OCI-LY7 (cell line): ENCODE measurements at regions not wholly inside any gene's neighbourhood (a gene's known extent, or its start where the extent isn't known, plus 50 kb on each side); places are given as distances from the start of the nearest gene placed in this dataset.

Source experiments
- BruUV-seq: library from RNA; stranded (reverse); fragments of 400-500 nt; replicated peaks from 2 replicates; lab custom pipeline; 2021; lab: Mats Ljungman, UMichigan
- CTCF ChIA-PET: fragments of 300-600 bp; sonication (Branson Sonifier 250); formaldehyde crosslinking; loops from one replicate; lab custom pipeline; 2022; ENCODE audit warnings: antibody characterized with exemption; ENCODE audit not compliant: unreplicated experiment; lab: Charles Lee
- POLR2A ChIA-PET: fragments of 300-600 bp; sonication (Branson Sonifier 250); formaldehyde crosslinking; loops from one replicate; lab custom pipeline; 2022; ENCODE audit warnings: antibody characterized with exemption; lab: Charles Lee
- DNase-seq: peaks from one replicate; pipeline ENCODE4 v3.0.0-alpha.2; 2015; ENCODE audit warnings: low spot score
- H2AFZ ChIP-seq: fragments of 200-600 bp; sonication (generic), shearing (Covaris generic); 2 replicates; pipeline ENCODE4 v1.6.1; 2014; ENCODE audit warnings: mild to moderate bottlenecking, antibody characterized with exemption, low read length, moderate library complexity
- H3K27ac ChIP-seq: fragments of 200-600 bp; sonication (generic); 2 replicates; pipeline ENCODE4 v1.5.1; 2014; ENCODE audit warnings: mixed run types, low read depth, mild to moderate bottlenecking, moderate library complexity, low read length, inconsistent platforms; ENCODE audit not compliant: poor library complexity, severe bottlenecking
- H3K36me3 ChIP-seq: fragments of 200-600 bp; sonication (generic); 2 replicates; pipeline ENCODE4 v1.6.1; 2014; ENCODE audit warnings: mild to moderate bottlenecking, antibody characterized with exemption, low read length, moderate library complexity, mixed read lengths; ENCODE audit not compliant: insufficient read depth
- H3K4me1 ChIP-seq: fragments of 200-600 bp; sonication (generic); 2 replicates; pipeline ENCODE4 v1.5.1; 2014; ENCODE audit warnings: mild to moderate bottlenecking, low read length; ENCODE audit not compliant: insufficient read depth, poor library complexity, severe bottlenecking
- H3K4me2 ChIP-seq: fragments of 200-600 bp; sonication (generic); 2 replicates; pipeline ENCODE4 v1.6.1; 2014; ENCODE audit warnings: mild to moderate bottlenecking, low read length
- H3K4me3 ChIP-seq: fragments of 200-600 bp; sonication (generic); 2 replicates; pipeline ENCODE4 v1.5.1; 2014; ENCODE audit warnings: mild to moderate bottlenecking, low read depth, low read length; ENCODE audit not compliant: poor library complexity, severe bottlenecking
- H3K79me2 ChIP-seq: fragments of 200-600 bp; sonication (generic); 2 replicates; pipeline ENCODE4 v1.6.1; 2016; ENCODE audit warnings: low read depth, mild to moderate bottlenecking, low read length, moderate library complexity, mixed read lengths; ENCODE audit not compliant: insufficient read depth
- H3K9me2 ChIP-seq: fragments of 200-600 bp; sonication (generic); 2 replicates; pipeline ENCODE4 v1.6.1; 2016; ENCODE audit warnings: mild to moderate bottlenecking, low read length, mixed read lengths; ENCODE audit not compliant: insufficient read depth
- H3K9me3 ChIP-seq: fragments of 200-600 bp; sonication (generic); 2 replicates; pipeline ENCODE4 v1.6.1; 2014; ENCODE audit warnings: mild to moderate bottlenecking, mixed run types, low read length, mixed read lengths
- H4K20me1 ChIP-seq: fragments of 200-600 bp; sonication (generic); 2 replicates; pipeline ENCODE4 v1.6.1; 2014; ENCODE audit warnings: mild to moderate bottlenecking, antibody characterized with exemption, low read length, moderate library complexity, mixed read lengths; ENCODE audit not compliant: insufficient read depth
- CTCF ChIP-seq: fragments of 200-600 bp; sonication (generic); conservative IDR thresholded peaks from 2 replicates; pipeline ENCODE4 v1.5.1; 2014; ENCODE audit warnings: mild to moderate bottlenecking, antibody characterized with exemption, low read length, moderate library complexity, mixed read lengths
- EZH2phosphoT487 ChIP-seq: fragments of 200-600 bp; sonication (generic); IDR thresholded peaks from 2 replicates; pipeline ENCODE4 v1.6.1; 2018; ENCODE audit warnings: low read depth, borderline replicate concordance, mild to moderate bottlenecking, mixed run types, antibody characterized with exemption, low read length, moderate library complexity, mixed read lengths
- intact Hi-C: fragments of 100-400 bp; cut with micrococcal nuclease; formaldehyde crosslinking; loops from one replicate; pipeline ENCODE4 v1.10.0; 2022; ENCODE audit not compliant: unreplicated experiment

DNA sequence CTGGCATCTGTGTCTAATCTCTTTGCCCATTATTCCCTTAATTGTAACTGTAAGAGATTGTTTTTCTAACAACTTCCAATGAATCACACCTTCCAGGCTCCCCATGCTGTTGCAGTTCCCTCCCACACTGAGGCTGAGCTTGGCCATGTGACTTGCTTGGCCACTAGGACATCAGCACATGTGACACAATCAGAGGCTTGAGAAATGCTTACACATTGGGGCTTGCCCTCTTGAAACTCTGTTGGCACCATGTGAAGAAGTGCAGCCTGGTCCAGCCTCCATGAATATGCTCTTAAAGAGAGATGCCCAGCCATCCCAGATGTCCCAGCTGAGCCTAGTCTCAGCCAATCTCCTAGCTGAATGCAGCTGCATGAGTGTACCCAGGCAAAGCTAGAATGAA is 326.8 kb upstream of the SOX2 start:
- Histone ChIP-seq H3K9me3 (no peaks in the 10 kb centered on the region), H3K27ac (no peak overlapping the region), H3K4me2 (no peak overlapping the region), H3K79me2 (no peaks in the 10 kb centered on the region), H3K36me3 (no peaks in the 10 kb centered on the region), H3K9me2 (no peaks in the 10 kb centered on the region), H4K20me1 (no peaks in the 10 kb centered on the region), H3K4me3 (no peak overlapping the region), H2AFZ (no peak overlapping the region), H3K4me1 (peaks cover 10% of the 10 kb centered on the region)
- intact Hi-C loops = no loop called here
- POLR2A ChIA-PET = no interaction called here
- BruUV-seq = no TSS peak
- CTCF ChIA-PET = no interaction called here
- TF ChIP-seq EZH2phosphoT487 = no peak
- no peak for TF ChIP-seq CTCF
- DNase-seq = no peak

DNA sequence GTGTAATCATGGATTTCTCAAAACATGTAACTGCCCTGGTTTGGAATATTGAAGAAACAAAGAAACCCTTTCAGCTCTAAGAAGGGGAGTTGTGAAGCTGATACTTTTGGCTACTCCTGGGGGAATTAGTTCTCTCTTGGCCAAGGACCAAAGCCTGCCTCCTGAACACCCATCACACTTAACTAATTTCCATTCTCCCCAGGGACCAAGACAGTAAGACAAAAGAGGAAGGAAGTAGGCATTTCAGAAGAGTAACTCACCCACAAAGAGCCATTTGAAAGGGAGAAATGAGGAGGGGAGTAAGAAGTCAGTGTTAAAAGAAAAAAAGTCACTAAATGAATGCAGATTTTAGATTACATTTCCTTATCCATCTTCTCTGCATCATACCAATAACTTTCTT is 328.0 kb upstream of the SOX2 start:
- no peaks in the 10 kb centered on the region for H3K9me2 ChIP-seq
- no peak for TF ChIP-seq EZH2phosphoT487
- TF ChIP-seq CTCF = no peak
- H2AFZ ChIP-seq = no peak overlapping the region
- no peak overlapping the region for H3K4me3 ChIP-seq
- peak overlapping the region; percentile 52; the same call in 1 of the 2 replicates for H3K4me2 ChIP-seq
- no peaks in the 10 kb centered on the region for H4K20me1 ChIP-seq
- no peaks in the 10 kb centered on the region for H3K9me3 ChIP-seq
- H3K4me1 ChIP-seq = peaks cover 10% of the 10 kb centered on the region
- no peak overlapping the region for H3K27ac ChIP-seq
- H3K36me3 ChIP-seq = no peaks in the 10 kb centered on the region
- DNase-seq = peak; percentile 11
- no peaks in the 10 kb centered on the region for H3K79me2 ChIP-seq
- CTCF ChIA-PET = no interaction called here
- intact Hi-C loops = no loop called here
- no TSS peak for BruUV-seq
- POLR2A ChIA-PET = interaction anchor here (0.5 to 1.4 kb wide), 2 partner anchors 29 to 1702 kb away, joined by 3 to 4 read pairs; no protein-coding TSS in a partner anchor

GRCh38 chr3:181383201-181383600 is 328.5 kb upstream of the SOX2 start:
- H3K4me2 ChIP-seq = peak overlapping the region; percentile 52; the same call in 1 of the 2 replicates
- intact Hi-C loops = no loop called here
- no peaks in the 10 kb centered on the region for H4K20me1 ChIP-seq
- ChIA-PET POLR2A (interaction anchor here (0.5 to 1.4 kb wide), 2 partner anchors 29 to 52 kb away, joined by 3 to 4 read pairs; no protein-coding TSS in a partner anchor), CTCF (no interaction called here)
- no peak overlapping the region for H3K4me3 ChIP-seq
- peaks cover 10% of the 10 kb centered on the region for H3K4me1 ChIP-seq
- DNase-seq = no peak
- no peaks in the 10 kb centered on the region for H3K79me2 ChIP-seq
- TF ChIP-seq CTCF (no peak), EZH2phosphoT487 (no peak)
- no peaks in the 10 kb centered on the region for H3K9me2 ChIP-seq
- no TSS peak for BruUV-seq
- H3K36me3 ChIP-seq = no peaks in the 10 kb centered on the region
- no peaks in the 10 kb centered on the region for H3K9me3 ChIP-seq
- H3K27ac ChIP-seq = no peak overlapping the region
- no peak overlapping the region for H2AFZ ChIP-seq
